IMR-90 (cell line): ENCODE measurements at regions not wholly inside any gene's neighbourhood (a gene's known extent, or its start where the extent isn't known, plus 50 kb on each side); places are given as distances from the start of the nearest gene placed in this dataset.

Source experiments
- ATAC-seq: fragments of 200-7000 bp; cut with Tn5 transposase; 2 replicates; pipeline ENCODE4 v1.9.1; 2020; ENCODE audit warnings: low read depth, mild to moderate bottlenecking, moderate library complexity
- BruUV-seq: library from RNA; stranded (reverse); fragments of 400-500 nt; replicated peaks from 2 replicates; lab custom pipeline; 2021; lab: Mats Ljungman, UMichigan
- CTCF ChIA-PET: fragments of 300-600 bp; formaldehyde crosslinking; extraction: SDS; loops from one replicate; lab custom pipeline; 2021; ENCODE audit warnings: antibody characterized with exemption; lab: Yijun Ruan, JAX
- POLR2A ChIA-PET: fragments of 300-600 bp; sonication (Branson Sonifier 250); formaldehyde crosslinking; loops from one replicate; lab custom pipeline; 2022; ENCODE audit warnings: antibody characterized with exemption; ENCODE audit not compliant: unreplicated experiment; lab: Charles Lee
- DNase-seq: peaks from one replicate; pipeline ENCODE4 v3.0.0; 2013
- H2AFZ ChIP-seq: replicated peaks from 2 replicates; pipeline ENCODE3; 2013; ENCODE audit warnings: low read length, mild to moderate bottlenecking; ENCODE audit not compliant: poor library complexity
- H2AK5ac ChIP-seq: 2 replicates; pipeline ENCODE4 v1.6.1; 2013; ENCODE audit warnings: low read depth, low read length, inconsistent platforms
- H2AK9ac ChIP-seq: replicated peaks from 2 replicates; pipeline ENCODE3; 2013; ENCODE audit warnings: mild to moderate bottlenecking, low read depth, low read length, moderate library complexity; ENCODE audit not compliant: poor library complexity
- H2BK120ac ChIP-seq: 2 replicates; pipeline ENCODE4 v1.6.1; 2013; ENCODE audit warnings: low read depth, low read length, inconsistent platforms
- H2BK15ac ChIP-seq: 3 replicates; pipeline ENCODE4 v1.6.1; 2013; ENCODE audit warnings: low read depth, low read length, inconsistent platforms
- H2BK20ac ChIP-seq: 2 replicates; pipeline ENCODE4 v1.6.1; 2013; ENCODE audit warnings: low read depth, mild to moderate bottlenecking, inconsistent platforms, low read length, moderate library complexity
- H2BK5ac ChIP-seq: 2 replicates; pipeline ENCODE4 v1.6.1; 2013; ENCODE audit warnings: mild to moderate bottlenecking, low read depth, low read length, inconsistent platforms; ENCODE audit not compliant: poor library complexity, severe bottlenecking
- H3K14ac ChIP-seq: replicated peaks from 2 replicates; pipeline ENCODE4 v1.6.1; 2013; ENCODE audit warnings: low read depth, low read length, inconsistent platforms
- H3K18ac ChIP-seq: 2 replicates; pipeline ENCODE4 v1.6.1; 2013; ENCODE audit warnings: low read depth, low read length, control low read depth
- H3K23ac ChIP-seq: 2 replicates; pipeline ENCODE4 v1.6.1; 2013; ENCODE audit warnings: low read depth, low read length, inconsistent platforms
- H3K27ac ChIP-seq: 2 replicates; pipeline ENCODE4 v1.5.1; 2013; ENCODE audit warnings: mild to moderate bottlenecking, control low read depth, low read length; ENCODE audit not compliant: insufficient read depth
- H3K27me3 ChIP-seq: 2 replicates; pipeline ENCODE4 v1.6.1; 2013; ENCODE audit warnings: low read length; ENCODE audit not compliant: control insufficient read depth, insufficient read depth
- H3K36me3 ChIP-seq: 2 replicates; pipeline ENCODE4 v1.6.1; 2013; ENCODE audit warnings: low read length, mixed read lengths; ENCODE audit not compliant: control insufficient read depth, insufficient read depth
- H3K4ac ChIP-seq: 2 replicates; pipeline ENCODE4 v1.6.1; 2013; ENCODE audit warnings: low read depth, low read length, inconsistent platforms
- H3K4me1 ChIP-seq: 2 replicates; pipeline ENCODE4 v1.6.1; 2013; ENCODE audit warnings: low read length, mixed read lengths; ENCODE audit not compliant: control insufficient read depth, insufficient read depth
- H3K4me2 ChIP-seq: 2 replicates; pipeline ENCODE4 v1.6.1; 2013; ENCODE audit warnings: low read depth, mild to moderate bottlenecking, control low read depth, low read length, moderate library complexity
- H3K4me3 ChIP-seq: 2 replicates; pipeline ENCODE4 v1.5.1; 2013; ENCODE audit warnings: low read depth, mild to moderate bottlenecking, control low read depth, low read length, moderate library complexity; ENCODE audit not compliant: insufficient read depth
- H3K56ac ChIP-seq: 2 replicates; pipeline ENCODE4 v1.6.1; 2013; ENCODE audit warnings: low read length, inconsistent platforms; ENCODE audit not compliant: insufficient read depth; ENCODE audit errors: extremely low read depth
- H3K79me1 ChIP-seq, 2 experiments: 2 replicates each; pipeline ENCODE4 v1.6.1; 2013; ENCODE audit warnings: low read length in 2 of 2, inconsistent platforms in 1 of 2, low read depth in 1 of 2
- H3K9ac ChIP-seq: 2 replicates; pipeline ENCODE4 v1.6.1; 2013; ENCODE audit warnings: low read depth, low read length, control low read depth
- H3K9me1 ChIP-seq: 2 replicates; pipeline ENCODE4 v1.6.1; 2013; ENCODE audit warnings: low read length, inconsistent platforms; ENCODE audit not compliant: insufficient read depth
- H3K9me3 ChIP-seq: 2 replicates; pipeline ENCODE4 v1.6.1; 2013; ENCODE audit warnings: low read length; ENCODE audit not compliant: control insufficient read depth, insufficient read depth
- H4K20me1 ChIP-seq: 2 replicates; pipeline ENCODE4 v1.6.1; 2013; ENCODE audit warnings: low read length, inconsistent platforms; ENCODE audit not compliant: insufficient read depth
- H4K5ac ChIP-seq: 2 replicates; pipeline ENCODE4 v1.6.1; 2013; ENCODE audit warnings: mild to moderate bottlenecking, low read depth, low read length, control low read depth
- H4K8ac ChIP-seq, 2 experiments: 2 replicates each; pipeline ENCODE4 v1.6.1; 2013; ENCODE audit warnings: low read depth in 2 of 2, low read length in 2 of 2, control low read depth in 1 of 2, inconsistent platforms in 1 of 2
- H4K91ac ChIP-seq: 2 replicates; pipeline ENCODE4 v1.6.1; 2013; ENCODE audit warnings: low read depth, low read length, inconsistent platforms; ENCODE audit not compliant: insufficient read depth
- BHLHE40 ChIP-seq: fragments of 150-350 bp; IDR thresholded peaks from 2 replicates; pipeline ENCODE4 v1.6.1; 2016; ENCODE audit warnings: mild to moderate bottlenecking, low read depth, low read length
- CEBPB ChIP-seq: IDR thresholded peaks from 2 replicates; pipeline ENCODE4 v1.6.1; 2012; ENCODE audit warnings: low read depth, low read length, improper control_type of control experiment
- CHD1 ChIP-seq: IDR thresholded peaks from 2 replicates; pipeline ENCODE4 v1.6.1; 2012; ENCODE audit warnings: low read depth, low read length, improper control_type of control experiment
- CTCF ChIP-seq: conservative IDR thresholded peaks from 2 replicates; pipeline ENCODE4 v1.5.1; 2012; ENCODE audit warnings: mild to moderate bottlenecking, low read depth, low read length, improper control_type of control experiment
- ELK1 ChIP-seq: fragments of 150-350 bp; IDR thresholded peaks from 2 replicates; pipeline ENCODE4 v1.6.1; 2016; ENCODE audit warnings: low read depth, mild to moderate bottlenecking, low read length, moderate library complexity, borderline replicate concordance
- FOS ChIP-seq: fragments of 150-350 bp; IDR thresholded peaks from 2 replicates; pipeline ENCODE4 v1.6.1; 2016; ENCODE audit warnings: low read depth, low read length
- MAFK ChIP-seq: IDR thresholded peaks from 2 replicates; pipeline ENCODE4 v1.6.1; 2012; ENCODE audit warnings: low read depth, low read length, improper control_type of control experiment
- MXI1 ChIP-seq: IDR thresholded peaks from 2 replicates; pipeline ENCODE4 v1.6.1; 2012; ENCODE audit warnings: low read depth, mild to moderate bottlenecking, low read length, moderate library complexity, borderline replicate concordance
- NFE2L2 ChIP-seq: fragments of 150-350 bp; IDR thresholded peaks from 2 replicates; pipeline ENCODE4 v1.6.1; 2016; ENCODE audit warnings: low read depth, mild to moderate bottlenecking, low read length
- POLR2A ChIP-seq: IDR thresholded peaks from 2 replicates; pipeline ENCODE4 v1.6.1; 2012; ENCODE audit warnings: mild to moderate bottlenecking, low read depth, low read length
- RAD21 ChIP-seq: IDR thresholded peaks from 2 replicates; pipeline ENCODE4 v1.6.1; 2012; ENCODE audit warnings: low read length, improper control_type of control experiment
- RCOR1 ChIP-seq: IDR thresholded peaks from 2 replicates; pipeline ENCODE4 v1.6.1; 2012; ENCODE audit warnings: mild to moderate bottlenecking, low read length, improper control_type of control experiment; ENCODE audit not compliant: insufficient replicate concordance
- RFX5 ChIP-seq: IDR thresholded peaks from 2 replicates; pipeline ENCODE4 v1.8.0; 2012; ENCODE audit warnings: low read depth, mild to moderate bottlenecking, low read length, moderate library complexity
- SMC3 ChIP-seq: fragments of 150-350 bp; IDR thresholded peaks from 2 replicates; pipeline ENCODE4 v1.6.1; 2016; ENCODE audit warnings: low read depth, mild to moderate bottlenecking, antibody characterized with exemption, low read length, moderate library complexity
- USF2 ChIP-seq: fragments of 150-350 bp; IDR thresholded peaks from 2 replicates; pipeline ENCODE4 v1.6.1; 2017; ENCODE audit warnings: mild to moderate bottlenecking, antibody characterized with exemption, low read length, low read depth
- WGBS, 2 experiments: methylation state at CpG; one replicate each; pipeline versions ENCODE4 v1.1.5 to v1.1.7; 2013; ENCODE audit warnings: missing lambda C conversion rate in 2 of 2; ENCODE audit not compliant: insufficient read length in 1 of 2; ENCODE audit errors: extremely low coverage in 2 of 2; 5-methylcytosine and 5-hydroxymethylcytosine counted together
- dilution Hi-C: fragments of 300-500 bp; cut with HindIII; formaldehyde crosslinking; loops from one replicate; pipeline ENCODE4 v1.14.3; 2018; ENCODE audit warnings: low sequenced_read_pairs; ENCODE audit not compliant: unreplicated experiment
- in situ Hi-C: fragments of 300-500 bp; cut with MboI; formaldehyde crosslinking; loops from 3 replicates; pipeline ENCODE4 v1.14.3; 2019; ENCODE audit warnings: low sequenced_read_pairs, inconsistent platforms, mixed read lengths
- intact Hi-C: fragments of 100-400 bp; cut with micrococcal nuclease; formaldehyde crosslinking; loops from 2 replicates; pipeline ENCODE4 v1.10.0; 2022

- Histone ChIP-seq H2AFZ (no peak overlapping the region), H3K4me3 (no peak overlapping the region), H4K5ac (no peak overlapping the region), H3K18ac (no peak overlapping the region), H2BK120ac (no peak overlapping the region), H4K8ac (no peak overlapping the region), H4K91ac (no peak overlapping the region), H3K23ac (no peak overlapping the region), H3K27ac (no peak overlapping the region), H2BK15ac (no peak overlapping the region), H3K27me3 (no peaks in the 10 kb centered on the region), H3K36me3 (no peaks in the 10 kb centered on the region), H3K9me3 (no peaks in the 10 kb centered on the region), H3K4ac (no peak overlapping the region), H3K56ac (no peak overlapping the region), H3K9me1 (no peaks in the 10 kb centered on the region), H2BK5ac (no peak overlapping the region), H3K14ac (no peak overlapping the region), H2AK5ac (no peak overlapping the region), H3K4me2 (no peak overlapping the region), H4K20me1 (no peaks in the 10 kb centered on the region), H2BK20ac (no peak overlapping the region), H3K4me1 (no peaks in the 10 kb centered on the region), H2AK9ac (no peak overlapping the region), H3K79me1 (no peaks in the 10 kb centered on the region), H3K9ac (no peak overlapping the region)
- ChIA-PET CTCF (no interaction called here), POLR2A (no interaction called here)
- dilution Hi-C loops (no loop called here), in situ Hi-C loops (no loop called here), intact Hi-C loops (no loop called here)
- TF ChIP-seq MXI1 (no peak), ELK1 (no peak), RFX5 (no peak), RAD21 (no peak), RCOR1 (no peak), NFE2L2 (no peak), SMC3 (no peak), FOS (no peak), CTCF (no peak), CEBPB (no peak), CHD1 (no peak), POLR2A (no peak), BHLHE40 (no peak), MAFK (no peak), USF2 (no peak)
- BruUV-seq: no TSS peak
- ATAC-seq: no peak
- no peak for DNase-seq
- no CpG with 5 or more reads among the region's 2 CpGs for WGBS, 2 experiments
Observed at GRCh38 chr5:101937041-101937440, 359.0 kb downstream of the SLCO4C1 start.
